ENCODE measurements at regions not wholly inside any gene's neighbourhood (a gene's known extent, or its start where the extent isn't known, plus 50 kb on each side); places are given as distances from the start of the nearest gene placed in this dataset.

- Mint-ChIP-seq H3K4me3 (no peak overlapping the region), H3K27me3 (peaks cover 0 to 6% (median 0%) of the 10 kb centered on the region in 5 donors), H3K36me3 (peaks cover 0 to 7% (median 0%) of the 10 kb centered on the region in 5 donors), H3K27ac (no peak overlapping the region), H3K9me3 (peaks cover 0 to 28% (median 8%) of the 10 kb centered on the region in 11 donors), H3K4me1 (no peaks in the 10 kb centered on the region)
- DNase-seq (no peak), ATAC-seq (no peak)
- H3K27me3 ChIP-seq (ENCODE audit: control insufficient read depth in 2 of 2, insufficient read depth in 2 of 2, low read length in 2 of 2) = no peaks in the 10 kb centered on the region
- POLR2A ChIA-PET = no interaction called here
- no peak overlapping the region for H3K4me3 ChIP-seq (ENCODE audit: low read length)
- intact Hi-C loops (cut with micrococcal nuclease) = no loop called here
- CTCF ChIA-PET = no interaction called here
- no peaks in the 10 kb centered on the region for H3K4me1 ChIP-seq (ENCODE audit: control insufficient read depth in 2 of 2, insufficient read depth in 2 of 2, low read length in 2 of 2)
- H3K9me3 ChIP-seq (ENCODE audit: control insufficient read depth in 2 of 3, low read length in 3 of 3) = no peaks in the 10 kb centered on the region
- H3K27ac ChIP-seq (ENCODE audit: low read depth, low read length) = no peak overlapping the region
- no peaks in the 10 kb centered on the region for H3K36me3 ChIP-seq (ENCODE audit: control insufficient read depth in 2 of 3, insufficient read depth in 3 of 3, low read length in 3 of 3)
Observed at GRCh38 chr6:8637896-8638597, 202.7 kb upstream of the SLC35B3 start.

DNA sequence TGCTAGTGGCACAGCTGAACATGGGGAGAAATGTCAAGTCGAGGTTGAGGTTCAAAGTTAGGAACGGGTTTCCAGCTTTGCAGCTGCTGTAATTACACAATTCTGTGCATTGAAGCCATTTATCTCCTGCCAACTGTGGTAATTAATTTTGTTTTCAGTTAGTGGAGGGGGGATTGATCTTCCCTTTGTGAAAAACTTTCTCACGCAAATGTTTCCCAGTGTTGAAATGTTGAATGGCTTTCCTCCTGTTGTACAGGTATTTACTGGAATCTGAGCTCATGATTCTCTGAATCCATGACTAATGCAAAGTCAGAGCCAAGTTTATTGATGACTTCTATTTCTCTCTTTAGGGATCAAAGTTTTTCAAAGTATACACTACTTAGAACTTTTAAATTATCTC, 198.4 kb upstream of the SLC35B3 start:
- Mint-ChIP-seq H3K4me3 (no peak overlapping the region), H3K27me3 (peaks cover 0 to 6% (median 0%) of the 10 kb centered on the region in 5 donors), H3K36me3 (peaks cover 0 to 7% (median 0%) of the 10 kb centered on the region in 5 donors), H3K27ac (no peak overlapping the region), H3K9me3 (peaks cover 0 to 18% (median 7%) of the 10 kb centered on the region in 11 donors), H3K4me1 (no peaks in the 10 kb centered on the region)
- ATAC-seq (no peak), DNase-seq (no peak)
- H3K9me3 ChIP-seq (ENCODE audit: control insufficient read depth in 2 of 3, low read length in 3 of 3) = no peaks in the 10 kb centered on the region
- H3K4me1 ChIP-seq (ENCODE audit: control insufficient read depth in 2 of 2, insufficient read depth in 2 of 2, low read length in 2 of 2) = no peaks in the 10 kb centered on the region
- H3K27ac ChIP-seq (ENCODE audit: low read depth, low read length) = no peak overlapping the region
- no peaks in the 10 kb centered on the region for H3K36me3 ChIP-seq (ENCODE audit: control insufficient read depth in 2 of 3, insufficient read depth in 3 of 3, low read length in 3 of 3)
- H3K27me3 ChIP-seq (ENCODE audit: control insufficient read depth in 2 of 2, insufficient read depth in 2 of 2, low read length in 2 of 2) = no peaks in the 10 kb centered on the region
- intact Hi-C loops (cut with micrococcal nuclease) = no loop called here
- ChIA-PET POLR2A (no interaction called here), CTCF (no interaction called here)
- H3K4me3 ChIP-seq (ENCODE audit: low read length) = no peak overlapping the region

GRCh38 chr6:8628736-8629135, 193.4 kb upstream of the SLC35B3 start:
- no peak overlapping the region for H3K4me3 Mint-ChIP-seq
- Histone ChIP-seq H3K4me3 (ENCODE audit: low read length) (no peak overlapping the region), H3K36me3 (ENCODE audit: control insufficient read depth in 2 of 3, insufficient read depth in 3 of 3, low read length in 3 of 3) (no peaks in the 10 kb centered on the region), H3K27me3 (ENCODE audit: control insufficient read depth in 2 of 2, insufficient read depth in 2 of 2, low read length in 2 of 2) (no peaks in the 10 kb centered on the region), H3K27ac (ENCODE audit: low read depth, low read length) (no peak overlapping the region), H3K4me1 (ENCODE audit: control insufficient read depth in 2 of 2, insufficient read depth in 2 of 2, low read length in 2 of 2) (no peaks in the 10 kb centered on the region), H3K9me3 (ENCODE audit: control insufficient read depth in 2 of 3, low read length in 3 of 3) (no peaks in the 10 kb centered on the region)
- CTCF ChIA-PET = no interaction called here
- H3K36me3 Mint-ChIP-seq = peaks cover 0 to 4% (median 0%) of the 10 kb centered on the region in 5 donors
- peaks cover 0 to 4% (median 0%) of the 10 kb centered on the region in 5 donors for H3K27me3 Mint-ChIP-seq
- no peak overlapping the region for H3K27ac Mint-ChIP-seq
- ATAC-seq = no peak
- POLR2A ChIA-PET = no interaction called here
- H3K4me1 Mint-ChIP-seq = no peaks in the 10 kb centered on the region
- H3K9me3 Mint-ChIP-seq = peaks cover 0 to 14% (median 2%) of the 10 kb centered on the region in 11 donors
- DNase-seq = no peak
- intact Hi-C loops (cut with micrococcal nuclease) = no loop called here

GRCh38 chr6:8628063-8628462, 192.7 kb upstream of the SLC35B3 start:
- no peaks in the 10 kb centered on the region for H3K4me1 ChIP-seq (ENCODE audit: control insufficient read depth in 2 of 2, insufficient read depth in 2 of 2, low read length in 2 of 2)
- no peaks in the 10 kb centered on the region for H3K27me3 ChIP-seq (ENCODE audit: control insufficient read depth in 2 of 2, insufficient read depth in 2 of 2, low read length in 2 of 2)
- intact Hi-C loops (cut with micrococcal nuclease) = no loop called here
- Mint-ChIP-seq H3K36me3 (no peaks in the 10 kb centered on the region), H3K4me3 (no peak overlapping the region), H3K27ac (no peak overlapping the region), H3K4me1 (no peaks in the 10 kb centered on the region), H3K9me3 (peaks cover 0 to 14% (median 1%) of the 10 kb centered on the region in 11 donors), H3K27me3 (peaks cover 0 to 4% (median 0%) of the 10 kb centered on the region in 5 donors)
- H3K27ac ChIP-seq (ENCODE audit: low read depth, low read length) = no peak overlapping the region
- H3K9me3 ChIP-seq (ENCODE audit: control insufficient read depth in 2 of 3, low read length in 3 of 3) = no peaks in the 10 kb centered on the region
- no peak overlapping the region for H3K4me3 ChIP-seq (ENCODE audit: low read length)
- ChIA-PET POLR2A (no interaction called here), CTCF (no interaction called here)
- DNase-seq (no peak), ATAC-seq (no peak)
- H3K36me3 ChIP-seq (ENCODE audit: control insufficient read depth in 2 of 3, insufficient read depth in 3 of 3, low read length in 3 of 3) = no peaks in the 10 kb centered on the region

- Histone ChIP-seq H3K9me3 (ENCODE audit: control insufficient read depth in 2 of 3, low read length in 3 of 3) (no peaks in the 10 kb centered on the region), H3K27ac (ENCODE audit: low read depth, low read length) (no peak overlapping the region), H3K36me3 (ENCODE audit: control insufficient read depth in 2 of 3, insufficient read depth in 3 of 3, low read length in 3 of 3) (no peaks in the 10 kb centered on the region), H3K4me3 (ENCODE audit: low read length) (no peak overlapping the region), H3K4me1 (ENCODE audit: control insufficient read depth in 2 of 2, insufficient read depth in 2 of 2, low read length in 2 of 2) (no peaks in the 10 kb centered on the region), H3K27me3 (ENCODE audit: control insufficient read depth in 2 of 2, insufficient read depth in 2 of 2, low read length in 2 of 2) (no peaks in the 10 kb centered on the region)
- intact Hi-C loops (cut with micrococcal nuclease) = no loop called here
- Mint-ChIP-seq H3K27me3 (peaks cover 0 to 1% (median 0%) of the 10 kb centered on the region in 5 donors), H3K36me3 (no peaks in the 10 kb centered on the region), H3K9me3 (peaks cover 0 to 7% (median 0%) of the 10 kb centered on the region in 11 donors), H3K4me1 (no peaks in the 10 kb centered on the region), H3K4me3 (no peak overlapping the region), H3K27ac (no peak overlapping the region)
- CTCF ChIA-PET = no interaction called here
- ATAC-seq (no peak), DNase-seq (no peak)
- POLR2A ChIA-PET = no interaction called here
Observed at GRCh38 chr6:8627085-8627861, 191.9 kb upstream of the SLC35B3 start.

- intact Hi-C loops (cut with micrococcal nuclease) = no loop called here
- H3K9me3 Mint-ChIP-seq = peaks cover 0 to 2% (median 0%) of the 10 kb centered on the region in 11 donors
Observed at GRCh38 chr6:8624665-8625064, 189.3 kb upstream of the SLC35B3 start.

GRCh38 chr6:8623441-8623840, 188.1 kb upstream of the SLC35B3 start:
- peaks cover 0 to 6% (median 1%) of the 10 kb centered on the region in 11 donors for H3K9me3 Mint-ChIP-seq
- H3K27ac Mint-ChIP-seq = no peak overlapping the region
- CTCF ChIA-PET = no interaction called here
- no peaks in the 10 kb centered on the region for H3K27me3 ChIP-seq (ENCODE audit: control insufficient read depth in 2 of 2, insufficient read depth in 2 of 2, low read length in 2 of 2)
- H3K4me1 ChIP-seq (ENCODE audit: control insufficient read depth in 2 of 2, insufficient read depth in 2 of 2, low read length in 2 of 2) = no peaks in the 10 kb centered on the region
- no peaks in the 10 kb centered on the region for H3K36me3 Mint-ChIP-seq
- no peak for DNase-seq
- no peaks in the 10 kb centered on the region for H3K36me3 ChIP-seq (ENCODE audit: control insufficient read depth in 2 of 3, insufficient read depth in 3 of 3, low read length in 3 of 3)
- no peak overlapping the region for H3K4me3 ChIP-seq (ENCODE audit: low read length)
- H3K27me3 Mint-ChIP-seq = no peaks in the 10 kb centered on the region
- H3K9me3 ChIP-seq (ENCODE audit: control insufficient read depth in 2 of 3, low read length in 3 of 3) = no peaks in the 10 kb centered on the region
- no peak for ATAC-seq
- H3K4me1 Mint-ChIP-seq = no peaks in the 10 kb centered on the region
- H3K27ac ChIP-seq (ENCODE audit: low read depth, low read length) = no peak overlapping the region
- intact Hi-C loops (cut with micrococcal nuclease) = no loop called here
- no peak overlapping the region for H3K4me3 Mint-ChIP-seq
- POLR2A ChIA-PET = no interaction called here

More at GRCh38 chr6:8624665-8625064, 189.3 kb upstream of the SLC35B3 start:
- POLR2A ChIA-PET = no interaction called here
- DNase-seq (no peak), ATAC-seq (no peak)
- Histone ChIP-seq H3K27me3 (ENCODE audit: control insufficient read depth in 2 of 2, insufficient read depth in 2 of 2, low read length in 2 of 2) (no peaks in the 10 kb centered on the region), H3K9me3 (ENCODE audit: control insufficient read depth in 2 of 3, low read length in 3 of 3) (no peaks in the 10 kb centered on the region), H3K36me3 (ENCODE audit: control insufficient read depth in 2 of 3, insufficient read depth in 3 of 3, low read length in 3 of 3) (no peaks in the 10 kb centered on the region), H3K4me3 (ENCODE audit: low read length) (no peak overlapping the region), H3K27ac (ENCODE audit: low read depth, low read length) (no peak overlapping the region), H3K4me1 (ENCODE audit: control insufficient read depth in 2 of 2, insufficient read depth in 2 of 2, low read length in 2 of 2) (no peaks in the 10 kb centered on the region)
- Mint-ChIP-seq H3K36me3 (no peaks in the 10 kb centered on the region), H3K27ac (no peak overlapping the region), H3K27me3 (no peaks in the 10 kb centered on the region), H3K4me3 (no peak overlapping the region), H3K4me1 (no peaks in the 10 kb centered on the region)
- CTCF ChIA-PET = no interaction called here
